Activated naive CD8-positive, alpha-beta T cell treated with anti-CD3 and anti-CD28 coated beads, Interleukin-2, amount 50 U/mL, for 24 hours (primary cell): ENCODE measurements at regions not wholly inside any gene's neighbourhood (a gene's known extent, or its start where the extent isn't known, plus 50 kb on each side); places are given as distances from the start of the nearest gene placed in this dataset.

Source experiments
- ATAC-seq: fragments of 150-1000 bp; cut with Tn5 transposase; one replicate; pipeline ENCODE4 v1.10.0; 2021
- DNase-seq: peaks from one replicate; pipeline ENCODE4 v3.0.0; 2021
- H3K27ac Mint-ChIP-seq: one replicate; pipeline ENCODE4 v1.8.0; 2021; ENCODE audit warnings: mild to moderate bottlenecking, mixed read lengths
- H3K27me3 Mint-ChIP-seq: one replicate; pipeline ENCODE4 v1.8.0; 2021; ENCODE audit warnings: mixed read lengths
- H3K36me3 Mint-ChIP-seq: one replicate; pipeline ENCODE4 v1.8.0; 2021; ENCODE audit warnings: low read depth, mixed read lengths
- H3K4me1 Mint-ChIP-seq: one replicate; pipeline ENCODE4 v1.8.0; 2021; ENCODE audit warnings: mixed read lengths
- H3K4me3 Mint-ChIP-seq: one replicate; pipeline ENCODE4 v1.8.0; 2021; ENCODE audit warnings: mild to moderate bottlenecking, moderate library complexity, mixed read lengths
- H3K9me3 Mint-ChIP-seq: one replicate; pipeline ENCODE4 v1.8.0; 2021; ENCODE audit warnings: mixed read lengths

DNA sequence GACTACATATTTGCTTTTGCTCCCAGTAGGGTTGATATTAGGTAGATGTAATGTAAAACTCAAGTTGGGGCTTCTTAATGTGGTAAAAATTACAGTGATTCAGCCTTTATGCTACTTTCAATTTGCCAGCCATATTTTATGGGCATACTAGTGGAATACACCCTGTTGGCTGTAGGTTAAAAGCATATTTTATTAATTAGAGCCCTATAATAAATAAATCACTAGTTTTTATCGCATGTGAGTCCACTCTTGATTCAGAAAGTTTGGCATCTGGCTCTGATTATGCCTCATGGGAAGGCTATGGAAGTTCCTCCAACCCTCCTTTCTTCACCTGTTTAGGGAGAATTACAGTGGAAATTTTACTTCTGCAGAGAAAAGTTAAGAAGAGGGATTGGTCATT, 390.9 kb downstream of the GATA3 start:
- Mint-ChIP-seq H3K4me1 (peaks cover 4% of the 10 kb centered on the region), H3K27me3 (peaks cover 10% of the 10 kb centered on the region)

DNA sequence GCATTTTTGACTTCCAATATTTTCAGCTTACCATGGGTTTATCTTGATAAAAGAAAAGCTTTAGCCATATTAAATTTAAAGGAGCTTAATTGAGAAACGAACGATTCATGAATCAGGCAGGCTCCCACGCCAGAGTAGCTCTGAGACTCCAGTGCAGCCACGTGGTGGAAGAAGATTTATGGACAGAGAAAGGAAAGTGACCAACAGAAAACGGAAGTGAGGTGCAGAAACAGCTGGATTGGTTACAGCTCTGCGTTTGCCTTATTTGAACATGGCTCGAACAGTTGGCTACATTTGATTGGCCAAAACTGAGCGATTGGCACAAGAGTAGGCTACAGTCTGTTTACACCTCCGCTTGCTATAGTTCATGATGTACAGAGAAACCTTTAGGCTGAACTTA, 395.4 kb downstream of the GATA3 start:
- peaks cover 11% of the 10 kb centered on the region for H3K4me1 Mint-ChIP-seq
- no peaks in the 10 kb centered on the region for H3K36me3 Mint-ChIP-seq
- no peak overlapping the region for H3K4me3 Mint-ChIP-seq
- no peak overlapping the region for H3K27ac Mint-ChIP-seq
- ATAC-seq = no peak
- DNase-seq = no peak
- H3K27me3 Mint-ChIP-seq = peaks cover 8% of the 10 kb centered on the region
- H3K9me3 Mint-ChIP-seq = no peaks in the 10 kb centered on the region

More for the DNA sequence above, 390.9 kb downstream of the GATA3 start:
- no peak for ATAC-seq
- DNase-seq = no peak
- Mint-ChIP-seq H3K9me3 (no peaks in the 10 kb centered on the region), H3K36me3 (no peaks in the 10 kb centered on the region), H3K27ac (no peak overlapping the region), H3K4me3 (no peak overlapping the region)

DNA sequence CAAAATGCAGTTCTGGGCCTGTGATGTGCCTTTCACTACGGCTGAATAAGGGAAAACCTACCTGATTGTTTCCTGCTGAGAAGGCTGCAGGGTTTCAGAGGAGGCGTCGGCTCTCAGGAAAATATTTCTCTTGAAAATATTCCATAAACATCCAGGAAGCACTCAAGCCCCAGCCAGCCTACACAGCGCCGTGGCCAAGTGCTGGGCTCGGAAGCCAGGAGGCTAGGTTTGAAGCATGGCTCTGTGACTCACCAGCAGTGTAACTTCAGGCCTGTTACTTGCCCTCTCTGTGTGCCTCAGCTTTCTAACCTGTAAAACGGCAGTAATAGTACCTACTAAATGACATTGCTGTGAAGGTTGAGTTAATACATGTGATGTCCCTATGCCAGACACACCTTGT, 399.1 kb downstream of the GATA3 start:
- no peak overlapping the region for H3K4me3 Mint-ChIP-seq

DNA sequence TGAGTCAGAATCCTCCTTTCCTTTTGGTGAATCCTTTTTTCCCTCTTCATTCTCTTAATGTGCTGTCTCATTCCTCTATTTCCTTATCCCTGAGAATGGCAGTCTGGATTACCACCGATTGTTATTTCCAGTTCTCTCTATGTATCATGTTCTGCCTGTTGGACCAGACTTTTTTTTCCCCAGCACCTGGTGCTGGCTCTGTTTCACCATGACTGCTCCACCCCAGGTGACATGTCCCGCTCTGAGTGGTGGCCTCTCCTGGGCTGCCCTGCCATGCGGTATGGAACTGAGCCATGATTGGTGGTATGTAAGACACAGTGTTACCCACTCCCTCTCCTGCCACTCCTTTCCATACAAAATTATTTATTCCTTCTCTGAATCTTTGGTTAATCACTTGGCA, 399.9 kb downstream of the GATA3 start:
- Mint-ChIP-seq H3K36me3 (no peaks in the 10 kb centered on the region), H3K9me3 (peaks cover 10% of the 10 kb centered on the region), H3K27ac (no peak overlapping the region), H3K4me3 (no peak overlapping the region), H3K27me3 (peaks cover 8% of the 10 kb centered on the region), H3K4me1 (peaks cover 11% of the 10 kb centered on the region)
- DNase-seq = no peak
- ATAC-seq = no peak

More for the DNA sequence above, 399.1 kb downstream of the GATA3 start:
- peaks cover 11% of the 10 kb centered on the region for H3K4me1 Mint-ChIP-seq
- no peak overlapping the region for H3K27ac Mint-ChIP-seq
- no peaks in the 10 kb centered on the region for H3K36me3 Mint-ChIP-seq
- H3K9me3 Mint-ChIP-seq = peaks cover 5% of the 10 kb centered on the region
- no peak for DNase-seq
- peak; percentile 69 for ATAC-seq
- H3K27me3 Mint-ChIP-seq = peaks cover 8% of the 10 kb centered on the region

DNA sequence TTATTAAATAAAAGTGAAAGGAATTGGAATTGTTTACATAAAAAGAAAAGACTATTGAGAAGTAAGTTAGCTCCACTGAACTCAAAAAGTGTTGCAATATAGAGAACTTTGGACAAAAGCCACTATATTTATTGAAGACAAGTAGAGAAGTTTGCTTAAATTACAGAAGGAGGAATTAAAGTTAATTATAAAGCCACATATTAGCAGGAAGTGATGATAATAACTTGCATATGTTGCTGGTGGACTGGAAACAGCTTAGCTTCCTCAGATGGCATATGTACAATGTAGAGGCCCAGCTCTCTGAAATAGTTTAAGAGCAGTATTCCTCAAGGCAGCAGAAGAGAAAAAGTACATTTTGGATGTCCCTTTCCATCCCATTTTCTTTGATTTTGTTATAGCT, 400.7 kb downstream of the GATA3 start:
- H3K4me1 Mint-ChIP-seq = peaks cover 11% of the 10 kb centered on the region
- DNase-seq (no peak), ATAC-seq (no peak)
- no peak overlapping the region for H3K27ac Mint-ChIP-seq
- H3K4me3 Mint-ChIP-seq = no peak overlapping the region
- H3K9me3 Mint-ChIP-seq = peaks cover 10% of the 10 kb centered on the region
- H3K36me3 Mint-ChIP-seq = no peaks in the 10 kb centered on the region
- peaks cover 8% of the 10 kb centered on the region for H3K27me3 Mint-ChIP-seq

DNA sequence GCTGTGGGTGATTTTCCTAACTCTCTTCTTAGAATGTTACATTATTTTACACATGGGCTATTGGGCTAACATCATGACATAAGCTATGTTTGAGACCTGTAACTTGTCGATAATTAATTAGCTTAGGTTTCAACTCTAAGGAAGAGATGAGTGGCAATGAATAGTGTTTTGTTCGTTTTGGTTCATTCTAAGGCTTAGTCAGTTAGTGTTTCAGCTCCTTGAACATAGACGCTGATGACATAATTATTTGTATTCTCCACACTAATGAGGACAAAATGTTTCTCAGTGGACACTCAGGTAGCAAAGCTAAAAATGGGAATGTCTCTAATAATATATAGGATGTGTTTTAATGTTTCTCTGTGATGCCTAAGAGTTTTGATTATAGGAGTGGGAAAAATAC, 401.9 kb downstream of the GATA3 start:
- Mint-ChIP-seq H3K36me3 (no peaks in the 10 kb centered on the region), H3K27me3 (peaks cover 3% of the 10 kb centered on the region), H3K27ac (no peak overlapping the region), H3K9me3 (peaks cover 10% of the 10 kb centered on the region), H3K4me3 (no peak overlapping the region), H3K4me1 (peaks cover 11% of the 10 kb centered on the region)
- DNase-seq (no peak), ATAC-seq (no peak)

DNA sequence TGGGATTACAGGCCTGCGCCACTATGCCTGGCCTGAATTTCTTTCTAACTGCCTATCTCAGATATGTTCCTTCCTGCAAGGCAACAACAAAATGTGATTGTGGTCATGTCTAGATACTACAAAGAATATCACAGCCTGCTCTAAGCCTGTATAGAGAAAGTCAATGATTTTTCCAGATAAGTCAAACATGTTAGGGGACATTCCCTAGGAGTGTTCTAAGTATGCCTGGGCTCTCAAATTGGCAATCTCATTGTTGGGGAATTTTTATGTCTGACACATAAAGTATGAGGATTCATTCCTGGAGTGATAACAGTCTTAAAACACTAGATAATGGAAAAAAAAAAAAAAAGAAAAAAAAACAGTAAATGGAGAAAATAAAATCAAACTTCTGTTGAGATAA, 406.1 kb downstream of the GATA3 start:
- Mint-ChIP-seq H3K27me3 (peaks cover 2% of the 10 kb centered on the region), H3K36me3 (no peaks in the 10 kb centered on the region), H3K27ac (no peak overlapping the region), H3K4me1 (peaks cover 5% of the 10 kb centered on the region), H3K9me3 (peaks cover 10% of the 10 kb centered on the region), H3K4me3 (no peak overlapping the region)
- DNase-seq = no peak
- no peak for ATAC-seq

DNA sequence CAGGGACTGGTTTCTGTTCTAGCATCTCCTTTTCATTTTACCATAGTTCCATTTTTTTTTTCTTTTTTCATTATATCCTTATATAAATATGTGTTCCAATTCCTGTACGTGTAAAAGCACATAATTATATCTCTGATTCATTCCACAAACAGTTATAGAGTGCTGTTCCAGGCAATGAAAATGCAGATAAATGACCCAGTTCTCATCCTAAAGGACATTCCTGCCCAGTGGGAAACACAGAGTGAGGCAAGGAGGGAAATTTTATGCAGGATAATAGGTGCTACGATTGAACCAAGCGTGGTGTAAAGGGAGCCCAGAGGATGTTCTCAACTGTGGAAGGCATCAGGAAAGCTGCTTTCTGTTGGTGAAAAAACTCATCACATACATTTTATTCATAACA, 408.1 kb downstream of the GATA3 start:
- Mint-ChIP-seq H3K27me3 (peaks cover 2% of the 10 kb centered on the region), H3K27ac (no peak overlapping the region), H3K4me1 (peaks cover 5% of the 10 kb centered on the region), H3K9me3 (peaks cover 9% of the 10 kb centered on the region), H3K4me3 (no peak overlapping the region), H3K36me3 (no peaks in the 10 kb centered on the region)
- DNase-seq (no peak), ATAC-seq (no peak)

DNA sequence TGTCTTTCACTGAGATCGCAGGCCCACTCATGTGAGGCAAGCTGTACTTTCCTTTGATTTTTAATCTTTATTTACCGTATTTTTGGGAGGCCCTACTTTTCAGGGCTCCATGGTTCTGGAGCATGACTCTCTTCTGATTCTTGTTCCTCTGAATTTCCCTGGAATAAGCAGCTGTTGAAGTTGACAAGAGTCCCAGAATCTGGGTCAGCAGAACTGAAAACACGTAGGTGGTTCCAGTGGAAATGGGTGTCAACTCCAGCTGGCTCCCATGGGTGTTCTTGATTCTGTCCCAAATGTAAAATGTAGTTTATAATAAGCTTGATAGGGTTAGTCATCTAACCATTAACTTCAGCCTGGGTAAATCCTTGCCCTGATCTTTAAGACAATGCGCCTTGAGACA, 409.4 kb downstream of the GATA3 start:
- H3K36me3 Mint-ChIP-seq = no peaks in the 10 kb centered on the region
- peaks cover 2% of the 10 kb centered on the region for H3K27me3 Mint-ChIP-seq
- DNase-seq (no peak), ATAC-seq (no peak)
- no peak overlapping the region for H3K27ac Mint-ChIP-seq
- no peak overlapping the region for H3K4me3 Mint-ChIP-seq
- peaks cover 3% of the 10 kb centered on the region for H3K9me3 Mint-ChIP-seq
- peaks cover 5% of the 10 kb centered on the region for H3K4me1 Mint-ChIP-seq

DNA sequence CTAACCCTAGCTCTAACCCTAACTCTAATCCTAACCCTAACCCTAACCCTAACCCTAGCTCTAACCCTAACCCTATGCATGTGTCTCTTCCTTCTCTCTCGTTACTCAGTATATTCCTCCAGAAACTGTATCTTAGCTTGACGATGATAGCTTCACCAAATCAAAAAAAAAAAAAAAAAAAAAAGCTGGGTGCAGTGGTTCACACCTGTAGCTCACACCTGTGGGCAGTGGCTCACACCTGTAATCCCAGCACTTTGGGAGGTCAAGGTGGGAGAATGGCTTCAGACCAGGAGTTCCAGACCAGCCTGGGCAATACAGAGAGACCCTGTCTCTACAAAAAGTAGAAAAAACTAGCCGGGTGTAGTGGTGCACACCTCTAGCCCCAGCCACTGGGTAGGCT, 414.0 kb downstream of the GATA3 start:
- ATAC-seq (no peak), DNase-seq (no peak)
- Mint-ChIP-seq H3K36me3 (no peaks in the 10 kb centered on the region), H3K4me1 (peaks cover 1% of the 10 kb centered on the region), H3K9me3 (no peaks in the 10 kb centered on the region), H3K27me3 (peaks cover 4% of the 10 kb centered on the region), H3K4me3 (no peak overlapping the region), H3K27ac (no peak overlapping the region)

DNA sequence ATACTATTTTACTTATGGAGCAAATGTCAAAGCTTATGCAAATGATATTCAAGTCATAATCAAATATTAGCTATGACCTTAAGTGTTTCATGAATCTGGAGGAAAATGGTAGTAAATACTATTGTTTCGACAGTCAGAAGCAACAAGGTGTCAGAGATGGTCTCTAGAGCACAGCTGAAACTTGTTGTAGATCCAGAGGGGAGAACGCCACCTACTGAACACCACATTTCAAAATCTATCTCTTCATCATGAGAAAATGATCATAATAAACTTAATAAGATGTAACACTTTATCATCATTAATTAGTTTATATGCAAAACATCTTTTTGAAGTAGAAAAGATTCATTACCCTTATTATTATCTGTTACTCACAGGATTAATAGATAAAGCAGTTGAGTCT, 418.7 kb downstream of the GATA3 start:
- no peak overlapping the region for H3K27ac Mint-ChIP-seq
- peaks cover 4% of the 10 kb centered on the region for H3K4me1 Mint-ChIP-seq
- no peak for ATAC-seq
- DNase-seq = no peak
- no peak overlapping the region for H3K4me3 Mint-ChIP-seq
- H3K36me3 Mint-ChIP-seq = no peaks in the 10 kb centered on the region
- peaks cover 8% of the 10 kb centered on the region for H3K27me3 Mint-ChIP-seq
- no peaks in the 10 kb centered on the region for H3K9me3 Mint-ChIP-seq

DNA sequence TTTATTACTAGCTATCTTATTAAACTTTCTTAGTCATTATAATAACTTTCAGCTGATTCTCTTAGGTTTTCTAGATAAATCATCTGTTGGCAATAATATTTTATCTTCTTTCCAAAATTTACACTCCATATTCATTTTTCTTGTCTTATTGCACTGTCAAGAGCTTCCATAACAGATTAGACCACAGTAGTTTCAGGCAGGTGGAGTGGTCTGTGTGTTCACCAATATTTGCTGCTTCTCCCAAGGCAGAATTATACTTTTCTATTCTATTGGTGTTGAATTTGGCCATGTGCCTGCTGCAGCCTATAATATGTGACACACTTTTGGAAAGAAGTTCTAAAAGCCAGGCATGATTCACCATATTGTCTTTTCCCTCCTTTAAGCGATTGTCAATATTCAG, 422.8 kb downstream of the GATA3 start:
- Mint-ChIP-seq H3K27me3 (peaks cover 15% of the 10 kb centered on the region), H3K27ac (no peak overlapping the region), H3K4me3 (no peak overlapping the region), H3K4me1 (peaks cover 3% of the 10 kb centered on the region), H3K9me3 (no peaks in the 10 kb centered on the region), H3K36me3 (no peaks in the 10 kb centered on the region)
- no peak for DNase-seq
- ATAC-seq = no peak

DNA sequence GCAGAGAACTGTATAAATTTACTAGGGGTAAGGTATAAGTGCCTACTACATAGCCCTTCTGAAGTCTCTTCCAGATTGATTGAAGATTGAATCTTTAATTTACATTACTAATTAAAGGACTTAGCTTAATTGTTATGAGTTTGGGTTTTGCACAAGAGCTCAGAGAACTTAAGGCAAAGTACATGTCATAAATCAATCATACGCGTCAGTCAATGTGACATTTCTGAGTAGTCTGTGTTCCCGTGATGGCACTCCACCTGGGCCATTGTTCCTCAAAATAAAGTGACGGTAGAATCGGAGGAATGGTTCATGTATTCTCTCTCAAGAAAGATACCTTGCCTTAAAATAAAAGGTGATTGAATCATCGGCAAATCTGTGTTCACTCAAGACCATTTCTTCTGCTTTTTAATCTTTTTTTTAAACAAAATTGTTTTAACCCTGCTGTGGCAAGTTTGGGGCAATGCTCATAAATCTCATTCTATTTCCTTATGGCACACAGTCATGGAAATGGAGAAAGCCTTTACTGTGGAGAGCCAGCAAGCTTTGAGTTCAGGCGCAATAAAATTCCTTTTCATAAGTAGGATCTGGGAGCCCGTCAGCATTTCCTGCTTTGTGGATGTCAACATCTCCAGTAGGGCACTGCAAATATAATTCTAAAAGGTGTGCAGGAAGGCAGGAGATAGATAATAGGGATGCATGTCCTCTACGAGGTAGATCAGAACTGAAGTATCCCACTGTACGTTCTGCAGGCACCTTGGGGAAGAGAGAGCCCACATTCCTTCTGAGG, 427.4 kb downstream of the GATA3 start:
- no peak for ATAC-seq

DNA sequence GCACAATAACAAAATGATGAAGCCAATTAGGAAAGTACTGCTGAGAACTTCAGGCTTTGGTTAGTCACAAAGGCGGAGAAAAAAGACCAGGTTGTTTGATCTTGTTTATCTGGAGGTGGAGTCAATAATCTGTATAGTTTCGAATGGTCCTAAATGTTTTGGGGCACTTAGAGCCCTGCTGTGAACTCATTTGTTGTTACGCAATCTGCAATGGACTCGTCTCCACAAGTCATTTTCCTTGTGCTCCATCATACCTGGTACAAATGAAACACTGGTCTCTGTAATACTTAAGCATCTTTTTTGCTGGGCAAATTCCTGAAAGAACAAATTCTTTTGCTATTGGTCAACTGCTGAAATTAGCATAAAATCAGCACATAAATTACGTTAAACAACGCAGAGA, 430.5 kb downstream of the GATA3 start:
- no peaks in the 10 kb centered on the region for H3K9me3 Mint-ChIP-seq
- ATAC-seq (no peak), DNase-seq (no peak)
- peaks cover 5% of the 10 kb centered on the region for H3K4me1 Mint-ChIP-seq
- peaks cover 14% of the 10 kb centered on the region for H3K27me3 Mint-ChIP-seq
- H3K27ac Mint-ChIP-seq = no peak overlapping the region
- H3K4me3 Mint-ChIP-seq = no peak overlapping the region
- H3K36me3 Mint-ChIP-seq = no peaks in the 10 kb centered on the region

More for the DNA sequence above, 427.4 kb downstream of the GATA3 start:
- Mint-ChIP-seq H3K27me3 (peaks cover 16% of the 10 kb centered on the region), H3K4me3 (no peak overlapping the region), H3K36me3 (no peaks in the 10 kb centered on the region), H3K9me3 (no peaks in the 10 kb centered on the region), H3K27ac (no peak overlapping the region), H3K4me1 (peaks cover 5% of the 10 kb centered on the region)
- DNase-seq = no peak

DNA sequence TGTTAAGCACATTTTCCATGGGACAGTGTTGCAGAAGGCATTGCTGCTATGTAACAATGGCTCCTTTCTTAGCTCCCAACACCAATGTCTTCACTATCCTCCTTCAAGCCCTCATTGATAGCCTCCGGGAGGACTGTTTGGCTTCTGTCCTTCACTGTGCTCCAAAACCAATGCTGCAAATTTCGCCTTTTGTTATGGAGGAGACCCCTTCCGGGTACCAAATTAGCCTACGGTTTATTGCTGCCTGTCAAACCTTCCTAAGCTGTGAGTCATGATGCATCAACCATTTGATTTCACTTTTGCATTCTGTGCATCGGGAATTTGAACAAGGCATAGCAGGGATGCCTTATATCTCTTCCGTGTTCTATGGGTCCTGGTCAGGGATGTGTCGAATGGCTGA, 432.9 kb downstream of the GATA3 start:
- ATAC-seq = no peak
- no peak overlapping the region for H3K27ac Mint-ChIP-seq
- DNase-seq = no peak
- H3K27me3 Mint-ChIP-seq = peaks cover 9% of the 10 kb centered on the region
- no peak overlapping the region for H3K4me3 Mint-ChIP-seq
- H3K4me1 Mint-ChIP-seq = peaks cover 5% of the 10 kb centered on the region
- H3K36me3 Mint-ChIP-seq = no peaks in the 10 kb centered on the region
- no peaks in the 10 kb centered on the region for H3K9me3 Mint-ChIP-seq

DNA sequence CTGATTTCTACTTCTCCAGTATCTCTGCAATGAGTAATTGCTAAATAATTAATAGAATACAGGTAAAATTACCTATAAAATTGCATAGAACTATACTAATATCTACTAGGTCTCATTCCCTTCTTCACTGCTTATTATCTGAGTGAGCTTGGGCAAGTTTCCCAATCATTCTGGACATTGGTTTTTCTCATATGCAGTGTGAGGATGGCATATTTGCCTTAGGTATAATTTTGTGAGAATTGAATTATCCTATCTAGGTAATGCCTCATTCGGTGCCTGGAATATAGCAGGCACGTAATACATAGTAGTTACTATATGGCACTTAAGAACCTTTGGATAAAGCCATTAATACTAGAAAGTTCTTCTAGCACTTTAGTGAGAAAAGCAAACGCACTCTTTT, 434.7 kb downstream of the GATA3 start:
- Mint-ChIP-seq H3K27me3 (peaks cover 2% of the 10 kb centered on the region), H3K4me3 (no peak overlapping the region), H3K4me1 (no peaks in the 10 kb centered on the region), H3K36me3 (no peaks in the 10 kb centered on the region), H3K9me3 (no peaks in the 10 kb centered on the region), H3K27ac (no peak overlapping the region)
- ATAC-seq (no peak), DNase-seq (no peak)
